Loucy (cell line): ENCODE measurements at regions not wholly inside any gene's neighbourhood (a gene's known extent, or its start where the extent isn't known, plus 50 kb on each side); places are given as distances from the start of the nearest gene placed in this dataset.

Experiments
- EZH2phosphoT487 ChIP-seq: fragments of 200-600 bp; IDR thresholded peaks from 2 replicates; pipeline ENCODE4 v1.6.1; 2018; ENCODE audit warnings: antibody characterized with exemption, mild to moderate bottlenecking, moderate library complexity, borderline replicate concordance
- TF ChIP-seq, protein P1 (sequence below): fragments of 200-600 bp; sonication (generic); conservative IDR thresholded peaks from 2 replicates; pipeline ENCODE4 v1.5.1; 2014; ENCODE audit warnings: mild to moderate bottlenecking, antibody characterized with exemption, low read length

DNA sequence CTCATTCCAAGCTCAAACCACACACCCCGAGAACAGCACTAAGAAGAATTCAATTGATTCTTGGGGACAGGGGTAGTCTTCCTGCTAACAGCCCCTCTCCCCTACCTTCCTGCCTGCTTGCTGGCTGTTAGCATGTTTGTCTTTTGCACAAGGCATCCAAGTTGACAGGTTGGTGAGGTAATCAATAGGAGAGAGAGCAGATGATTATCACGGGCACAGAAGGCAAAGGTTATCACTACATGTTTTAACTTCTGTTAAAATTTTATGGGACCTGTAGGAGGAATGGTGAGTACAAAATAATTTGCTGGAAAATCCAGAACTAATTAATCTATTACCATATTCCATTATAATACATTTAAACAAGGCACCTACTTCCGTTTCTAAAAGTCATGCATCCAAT, 442.1 kb upstream of the TCF4 start:
- TF ChIP-seq, protein P1, sequence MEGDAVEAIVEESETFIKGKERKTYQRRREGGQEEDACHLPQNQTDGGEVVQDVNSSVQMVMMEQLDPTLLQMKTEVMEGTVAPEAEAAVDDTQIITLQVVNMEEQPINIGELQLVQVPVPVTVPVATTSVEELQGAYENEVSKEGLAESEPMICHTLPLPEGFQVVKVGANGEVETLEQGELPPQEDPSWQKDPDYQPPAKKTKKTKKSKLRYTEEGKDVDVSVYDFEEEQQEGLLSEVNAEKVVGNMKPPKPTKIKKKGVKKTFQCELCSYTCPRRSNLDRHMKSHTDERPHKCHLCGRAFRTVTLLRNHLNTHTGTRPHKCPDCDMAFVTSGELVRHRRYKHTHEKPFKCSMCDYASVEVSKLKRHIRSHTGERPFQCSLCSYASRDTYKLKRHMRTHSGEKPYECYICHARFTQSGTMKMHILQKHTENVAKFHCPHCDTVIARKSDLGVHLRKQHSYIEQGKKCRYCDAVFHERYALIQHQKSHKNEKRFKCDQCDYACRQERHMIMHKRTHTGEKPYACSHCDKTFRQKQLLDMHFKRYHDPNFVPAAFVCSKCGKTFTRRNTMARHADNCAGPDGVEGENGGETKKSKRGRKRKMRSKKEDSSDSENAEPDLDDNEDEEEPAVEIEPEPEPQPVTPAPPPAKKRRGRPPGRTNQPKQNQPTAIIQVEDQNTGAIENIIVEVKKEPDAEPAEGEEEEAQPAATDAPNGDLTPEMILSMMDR: no peak
- TF ChIP-seq EZH2phosphoT487: no peak
